H9 (cell line): ENCODE measurements at regions not wholly inside any gene's neighbourhood (a gene's known extent, or its start where the extent isn't known, plus 50 kb on each side); places are given as distances from the start of the nearest gene placed in this dataset.

Experiments used
- DNase-seq: peaks from one replicate; pipeline ENCODE4 v3.0.0-alpha.2; 2017
- H2AFZ ChIP-seq: one replicate; pipeline ENCODE4 v1.6.1; 2013; ENCODE audit warnings: mild to moderate bottlenecking, low read length, control low read depth, moderate library complexity
- H2AK5ac ChIP-seq: 2 replicates; pipeline ENCODE4 v1.6.1; 2013; ENCODE audit warnings: low read length, control low read depth, mixed read lengths; ENCODE audit not compliant: insufficient read length
- H2BK120ac ChIP-seq: one replicate; pipeline ENCODE4 v1.6.1; 2013; ENCODE audit warnings: low read depth, mild to moderate bottlenecking, low read length, control low read depth, inconsistent platforms; ENCODE audit not compliant: poor library complexity, severe bottlenecking
- H2BK12ac ChIP-seq: 2 replicates; pipeline ENCODE4 v1.6.1; 2013; ENCODE audit warnings: low read length, control low read depth, mixed read lengths, low read depth; ENCODE audit not compliant: insufficient read length
- H2BK15ac ChIP-seq: 2 replicates; pipeline ENCODE4 v1.6.1; 2013; ENCODE audit warnings: low read depth, low read length, control low read depth
- H2BK20ac ChIP-seq: one replicate; pipeline ENCODE4 v1.6.1; 2013; ENCODE audit warnings: low read depth, mild to moderate bottlenecking, low read length, control low read depth, inconsistent platforms; ENCODE audit not compliant: poor library complexity, severe bottlenecking
- H2BK5ac ChIP-seq: 2 replicates; pipeline ENCODE4 v1.6.1; 2013; ENCODE audit warnings: low read length, control low read depth, mixed read lengths; ENCODE audit not compliant: insufficient read length
- H3K14ac ChIP-seq: 2 replicates; pipeline ENCODE4 v1.6.1; 2013; ENCODE audit warnings: low read length, control low read depth; ENCODE audit not compliant: insufficient read depth
- H3K18ac ChIP-seq: 2 replicates; pipeline ENCODE4 v1.6.1; 2013; ENCODE audit warnings: low read depth, mild to moderate bottlenecking, mixed read lengths, low read length, control low read depth; ENCODE audit not compliant: insufficient read length
- H3K23ac ChIP-seq: 2 replicates; pipeline ENCODE4 v1.6.1; 2013; ENCODE audit warnings: low read length, control low read depth, mixed read lengths, low read depth; ENCODE audit not compliant: insufficient read length
- H3K23me2 ChIP-seq: 2 replicates; pipeline ENCODE4 v1.6.1; 2013; ENCODE audit warnings: low read depth, mild to moderate bottlenecking, mixed read lengths, low read length, control low read depth; ENCODE audit not compliant: insufficient read length, poor library complexity, severe bottlenecking
- H3K27ac ChIP-seq: 2 replicates; pipeline ENCODE4 v1.5.1; 2013; ENCODE audit warnings: low read length, control low read depth, mixed read lengths, low read depth; ENCODE audit not compliant: insufficient read length
- H3K27me3 ChIP-seq: 2 replicates; pipeline ENCODE4 v1.6.1; 2013; ENCODE audit warnings: low read length, control low read depth, inconsistent platforms; ENCODE audit not compliant: insufficient read depth
- H3K4ac ChIP-seq: 2 replicates; pipeline ENCODE4 v1.6.1; 2013; ENCODE audit warnings: low read depth, mild to moderate bottlenecking, control low read depth, inconsistent platforms, low read length, moderate library complexity
- H3K4me1 ChIP-seq: 2 replicates; pipeline ENCODE4 v1.6.1; 2013; ENCODE audit warnings: low read length, control low read depth, inconsistent platforms; ENCODE audit not compliant: insufficient read depth
- H3K4me2 ChIP-seq: 2 replicates; pipeline ENCODE4 v1.6.1; 2013; ENCODE audit warnings: low read length, control low read depth, mixed read lengths; ENCODE audit not compliant: insufficient read length, insufficient read depth
- H3K56ac ChIP-seq: 2 replicates; pipeline ENCODE4 v1.6.1; 2013; ENCODE audit warnings: low read depth, mild to moderate bottlenecking, mixed read lengths, low read length, control low read depth; ENCODE audit not compliant: insufficient read length
- H3K79me1 ChIP-seq: 2 replicates; pipeline ENCODE4 v1.6.1; 2013; ENCODE audit warnings: low read depth, mild to moderate bottlenecking, moderate library complexity, low read length, control low read depth, inconsistent platforms; ENCODE audit not compliant: insufficient read depth, poor library complexity, severe bottlenecking
- H3K79me2 ChIP-seq: 2 replicates; pipeline ENCODE4 v1.6.1; 2013; ENCODE audit warnings: low read length, control low read depth, inconsistent platforms; ENCODE audit not compliant: insufficient read depth
- H3K9ac ChIP-seq: 2 replicates; pipeline ENCODE4 v1.6.1; 2013; ENCODE audit warnings: low read length, control low read depth, mixed read lengths; ENCODE audit not compliant: insufficient read length; ENCODE audit errors: extremely low read depth
- H3K9me3 ChIP-seq: one replicate; pipeline ENCODE4 v1.6.1; 2013; ENCODE audit warnings: low read depth, low read length, inconsistent platforms; ENCODE audit not compliant: control insufficient read depth
- H3T11ph ChIP-seq: one replicate; pipeline ENCODE4 v1.6.1; 2013; ENCODE audit warnings: mild to moderate bottlenecking, low read length, control low read depth, inconsistent platforms
- H4K20me1 ChIP-seq: one replicate; pipeline ENCODE4 v1.6.1; 2013; ENCODE audit not compliant: control insufficient read depth, insufficient read length, insufficient read depth
- H4K5ac ChIP-seq: 2 replicates; pipeline ENCODE4 v1.6.1; 2013; ENCODE audit warnings: low read depth, mild to moderate bottlenecking, mixed read lengths, low read length, control low read depth; ENCODE audit not compliant: insufficient read length
- H4K8ac ChIP-seq: replicated peaks from 2 replicates; pipeline ENCODE4 v1.6.1; 2013; ENCODE audit warnings: low read length, control low read depth, mixed read lengths, low read depth; ENCODE audit not compliant: insufficient read length
- H4K91ac ChIP-seq: 2 replicates; pipeline ENCODE4 v1.6.1; 2013; ENCODE audit warnings: low read depth, mild to moderate bottlenecking, moderate library complexity, mixed read lengths, low read length, control low read depth; ENCODE audit not compliant: insufficient read length
- H3K27ac Mint-ChIP-seq, 3 experiments: 2 replicates in 2 of 3; 3 replicates in 1 of 3; pipeline ENCODE4 v1.8.0; 2020 to 2021; ENCODE audit warnings: mixed read lengths in 3 of 3, mild to moderate bottlenecking in 1 of 3, moderate library complexity in 1 of 3
- H3K27me3 Mint-ChIP-seq: 2 replicates; pipeline ENCODE4 v1.8.0; 2021; ENCODE audit warnings: low read depth, mild to moderate bottlenecking, moderate library complexity, mixed read lengths
- H3K36me3 Mint-ChIP-seq, 3 experiments: 2 replicates in 2 of 3; 3 replicates in 1 of 3; pipeline ENCODE4 v1.8.0; 2020 to 2021; ENCODE audit warnings: low read depth in 3 of 3, mixed read lengths in 3 of 3; ENCODE audit not compliant: insufficient read depth in 1 of 3
- H3K4me1 Mint-ChIP-seq, 2 experiments: 2 replicates each; pipeline ENCODE4 v1.8.0; 2020; ENCODE audit warnings: mixed read lengths in 2 of 2
- H3K4me3 Mint-ChIP-seq, 2 experiments: 2 replicates in 1 of 2; 3 replicates in 1 of 2; pipeline ENCODE4 v1.8.0; 2020 to 2021; ENCODE audit warnings: mild to moderate bottlenecking in 2 of 2, mixed read lengths in 2 of 2, moderate library complexity in 1 of 2
- H3K9me3 Mint-ChIP-seq, 2 experiments: 2 replicates in 1 of 2; 3 replicates in 1 of 2; pipeline ENCODE4 v1.8.0; 2020; ENCODE audit warnings: mild to moderate bottlenecking in 2 of 2, mixed read lengths in 2 of 2, moderate library complexity in 1 of 2
- WGBS: extraction: QIAGEN DNeasy Blood & Tissue Kit; methylation state at CpG from one replicate; pipeline ENCODE4 v1.1.7; 2013; ENCODE audit warnings: missing lambda C conversion rate, low lambda C conversion rate, mixed read lengths; ENCODE audit not compliant: insufficient read length; ENCODE audit errors: extremely low coverage; 5-methylcytosine and 5-hydroxymethylcytosine counted together
- TF ChIP-seq, protein P1 (sequence below): fragments of 200-600 bp; sonication (generic); conservative IDR thresholded peaks from 3 replicates; pipeline ENCODE4 v1.8.0; 2021; ENCODE audit warnings: antibody characterized with exemption, mild to moderate bottlenecking

DNA sequence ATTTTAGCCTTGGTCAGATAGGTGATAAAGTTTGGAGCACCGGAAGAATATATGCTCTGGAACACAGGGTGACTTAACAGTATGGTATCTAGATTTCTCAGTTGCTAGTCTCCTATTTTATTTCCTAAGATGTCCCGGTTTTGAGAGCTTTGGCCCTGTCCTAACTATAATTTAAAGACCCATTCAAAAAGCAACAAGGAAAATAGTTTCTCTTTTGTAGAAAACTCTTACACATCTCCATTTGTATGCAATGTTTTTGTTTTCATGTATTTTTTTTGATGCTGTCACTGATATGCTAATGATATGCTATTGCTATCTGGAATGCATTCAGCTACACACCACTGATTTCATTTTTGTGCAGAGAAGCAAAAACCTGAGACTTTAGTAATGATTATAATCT is 237.8 kb downstream of the GPD2 start:
- H3K23ac ChIP-seq: no peak overlapping the region
- no peak overlapping the region for H3K9ac ChIP-seq
- DNase-seq: no peak
- H2BK15ac ChIP-seq: no peak overlapping the region
- H3K79me1 ChIP-seq: no peaks in the 10 kb centered on the region
- no peak overlapping the region for H3K56ac ChIP-seq
- H3K4me2 ChIP-seq: no peak overlapping the region
- H3K36me3 Mint-ChIP-seq: peaks cover 0 to 4% (median 3%) of the 10 kb centered on the region in 3 experiments; a peak in 3 of 7 replicates
- no peaks in the 10 kb centered on the region for H3K79me2 ChIP-seq
- H3K27ac ChIP-seq: no peak overlapping the region
- no peak overlapping the region for H4K5ac ChIP-seq
- no peak overlapping the region for H2AFZ ChIP-seq
- TF ChIP-seq, protein P1, sequence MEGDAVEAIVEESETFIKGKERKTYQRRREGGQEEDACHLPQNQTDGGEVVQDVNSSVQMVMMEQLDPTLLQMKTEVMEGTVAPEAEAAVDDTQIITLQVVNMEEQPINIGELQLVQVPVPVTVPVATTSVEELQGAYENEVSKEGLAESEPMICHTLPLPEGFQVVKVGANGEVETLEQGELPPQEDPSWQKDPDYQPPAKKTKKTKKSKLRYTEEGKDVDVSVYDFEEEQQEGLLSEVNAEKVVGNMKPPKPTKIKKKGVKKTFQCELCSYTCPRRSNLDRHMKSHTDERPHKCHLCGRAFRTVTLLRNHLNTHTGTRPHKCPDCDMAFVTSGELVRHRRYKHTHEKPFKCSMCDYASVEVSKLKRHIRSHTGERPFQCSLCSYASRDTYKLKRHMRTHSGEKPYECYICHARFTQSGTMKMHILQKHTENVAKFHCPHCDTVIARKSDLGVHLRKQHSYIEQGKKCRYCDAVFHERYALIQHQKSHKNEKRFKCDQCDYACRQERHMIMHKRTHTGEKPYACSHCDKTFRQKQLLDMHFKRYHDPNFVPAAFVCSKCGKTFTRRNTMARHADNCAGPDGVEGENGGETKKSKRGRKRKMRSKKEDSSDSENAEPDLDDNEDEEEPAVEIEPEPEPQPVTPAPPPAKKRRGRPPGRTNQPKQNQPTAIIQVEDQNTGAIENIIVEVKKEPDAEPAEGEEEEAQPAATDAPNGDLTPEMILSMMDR: no peak
- no peak overlapping the region for H4K91ac ChIP-seq
- H3T11ph ChIP-seq: no peak overlapping the region
- no peak overlapping the region for H2BK5ac ChIP-seq
- no CpG with 5 or more reads among the region's 2 CpGs for WGBS
- H3K14ac ChIP-seq: no peak overlapping the region
- no peaks in the 10 kb centered on the region for H4K20me1 ChIP-seq
- no peaks in the 10 kb centered on the region for H3K27me3 Mint-ChIP-seq
- no peak overlapping the region for H2BK12ac ChIP-seq
- H3K4me1 Mint-ChIP-seq: peaks cover 26 to 30% of the 10 kb centered on the region in 2 experiments
- no peak overlapping the region for H3K4ac ChIP-seq
- H3K27ac Mint-ChIP-seq: peak overlapping the region in 1 of 3 experiments; percentile 63; a peak in 1 of 7 replicates
- no peak overlapping the region for H3K18ac ChIP-seq
- no peak overlapping the region for H2BK20ac ChIP-seq
- no peaks in the 10 kb centered on the region for H3K27me3 ChIP-seq
- peaks cover 4% of the 10 kb centered on the region in 2 experiments; a peak in 3 of 5 replicates for H3K9me3 Mint-ChIP-seq
- H3K23me2 ChIP-seq: no peaks in the 10 kb centered on the region
- H3K4me3 Mint-ChIP-seq: no peak overlapping the region
- H2AK5ac ChIP-seq: no peak overlapping the region
- H4K8ac ChIP-seq: no peak overlapping the region
- no peaks in the 10 kb centered on the region for H3K9me3 ChIP-seq
- peaks cover 4% of the 10 kb centered on the region; the same call in 1 of the 2 replicates for H3K4me1 ChIP-seq
- H2BK120ac ChIP-seq: no peak overlapping the region
